ENCODE measurements at regions not wholly inside any gene's neighbourhood (a gene's known extent, or its start where the extent isn't known, plus 50 kb on each side); places are given as distances from the start of the nearest gene placed in this dataset.
"Not testable (repeated sequence)": the region's sequence is repeated elsewhere in the genome, so short reads cannot be mapped to it uniquely, and the experiment has no call there.

DNA sequence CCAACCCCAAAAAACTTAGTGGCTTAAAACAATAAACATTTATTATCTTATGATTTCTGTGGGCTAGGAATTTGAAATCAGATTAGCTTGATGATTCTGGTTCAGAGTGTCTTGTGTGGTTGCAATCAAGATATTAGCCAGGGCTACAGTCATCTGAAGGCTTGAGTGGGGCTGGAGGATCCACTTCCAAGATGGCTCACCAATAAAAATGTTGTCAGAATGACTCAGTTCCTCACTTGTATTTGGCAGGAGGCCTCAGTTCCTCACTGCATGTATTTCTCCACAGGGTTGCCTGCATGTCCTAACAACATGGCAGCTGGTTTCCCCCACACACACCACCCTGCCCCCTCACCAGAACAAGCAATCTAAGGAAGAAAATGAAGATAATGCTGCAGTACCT is 98.2 kb upstream of the NIPBL start:
- ChIA-PET CTCF (no interaction called here), POLR2A (no interaction called here)
- TF ChIP-seq, protein P1, sequence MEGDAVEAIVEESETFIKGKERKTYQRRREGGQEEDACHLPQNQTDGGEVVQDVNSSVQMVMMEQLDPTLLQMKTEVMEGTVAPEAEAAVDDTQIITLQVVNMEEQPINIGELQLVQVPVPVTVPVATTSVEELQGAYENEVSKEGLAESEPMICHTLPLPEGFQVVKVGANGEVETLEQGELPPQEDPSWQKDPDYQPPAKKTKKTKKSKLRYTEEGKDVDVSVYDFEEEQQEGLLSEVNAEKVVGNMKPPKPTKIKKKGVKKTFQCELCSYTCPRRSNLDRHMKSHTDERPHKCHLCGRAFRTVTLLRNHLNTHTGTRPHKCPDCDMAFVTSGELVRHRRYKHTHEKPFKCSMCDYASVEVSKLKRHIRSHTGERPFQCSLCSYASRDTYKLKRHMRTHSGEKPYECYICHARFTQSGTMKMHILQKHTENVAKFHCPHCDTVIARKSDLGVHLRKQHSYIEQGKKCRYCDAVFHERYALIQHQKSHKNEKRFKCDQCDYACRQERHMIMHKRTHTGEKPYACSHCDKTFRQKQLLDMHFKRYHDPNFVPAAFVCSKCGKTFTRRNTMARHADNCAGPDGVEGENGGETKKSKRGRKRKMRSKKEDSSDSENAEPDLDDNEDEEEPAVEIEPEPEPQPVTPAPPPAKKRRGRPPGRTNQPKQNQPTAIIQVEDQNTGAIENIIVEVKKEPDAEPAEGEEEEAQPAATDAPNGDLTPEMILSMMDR (IDR thresholded peaks at IDR 0.05; ENCODE audit: control extremely low read depth, extremely low read depth, low read depth, missing control alignments): no peak
- no peak for DNase-seq (ENCODE audit: extremely low spot score)

DNA sequence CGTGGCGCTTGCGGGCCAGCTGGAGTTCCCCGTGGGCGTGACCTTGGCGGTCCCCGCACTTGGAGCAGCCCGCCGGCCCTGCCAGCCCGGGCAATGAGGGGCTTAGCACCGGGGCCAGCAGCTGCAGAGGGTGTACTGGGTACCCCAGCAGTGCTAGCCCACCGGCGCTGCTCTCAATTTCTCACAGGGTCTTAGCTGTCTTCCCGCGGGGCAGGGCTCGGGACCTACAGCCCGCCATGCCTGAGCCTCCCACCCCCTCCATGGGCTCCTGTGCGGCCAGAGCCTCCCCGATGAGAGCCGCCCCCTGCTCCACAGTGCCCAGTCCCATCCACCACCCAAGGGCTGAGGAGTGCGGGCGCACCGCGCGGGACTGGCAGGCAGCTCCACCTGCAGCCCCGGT is 94.0 kb upstream of the NIPBL start:
- POLR2A ChIA-PET; CTCF ChIA-PET; DNase-seq (ENCODE audit: extremely low spot score): not testable (repeated sequence)

GRCh38 chr5:36786448-36787012 is 90.0 kb upstream of the NIPBL start:
- TF ChIP-seq, protein P1 (IDR thresholded peaks at IDR 0.05; ENCODE audit: control extremely low read depth, extremely low read depth, low read depth, missing control alignments): no peak
- ChIA-PET POLR2A (no interaction called here), CTCF (no interaction called here)
- no peak for DNase-seq (ENCODE audit: extremely low spot score)

DNA sequence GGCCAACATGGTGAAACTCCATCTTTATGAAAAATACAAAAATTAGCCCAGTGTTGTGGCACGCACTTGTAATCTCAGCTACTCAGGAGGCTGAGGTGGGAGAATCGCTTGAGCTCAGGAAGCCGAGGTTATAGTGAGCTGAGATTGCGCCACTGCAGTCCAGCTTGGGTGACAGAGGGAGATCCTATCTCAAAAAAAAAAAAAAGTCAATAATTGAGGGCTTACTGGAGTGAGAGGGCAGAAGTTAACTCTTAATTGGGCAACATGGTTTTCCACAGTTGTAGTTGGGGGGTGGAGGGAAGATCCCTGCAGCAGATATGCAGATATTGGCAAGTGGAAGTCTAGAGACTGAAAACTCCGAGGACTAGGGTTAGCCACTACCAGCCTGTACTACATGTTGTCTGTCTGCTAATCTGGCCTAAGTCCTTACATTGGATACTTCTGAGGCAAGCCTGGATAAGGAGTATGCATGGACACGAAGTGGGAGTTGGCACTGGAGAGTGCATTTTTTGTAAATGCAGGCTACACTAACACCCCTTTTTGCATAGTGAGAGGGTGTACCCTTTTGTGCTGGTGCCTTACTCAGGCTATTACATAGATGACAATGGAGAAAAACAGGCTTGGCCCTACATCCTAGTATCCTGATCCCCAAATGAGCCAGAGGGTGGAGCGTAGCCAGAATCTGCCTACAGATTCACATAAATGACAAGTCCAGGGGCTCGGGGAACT is 89.0 kb upstream of the NIPBL start:
- no peak for DNase-seq (ENCODE audit: extremely low spot score)
- ChIA-PET CTCF (no interaction called here), POLR2A (no interaction called here)
- TF ChIP-seq, protein P1 (IDR thresholded peaks at IDR 0.05; ENCODE audit: control extremely low read depth, extremely low read depth, low read depth, missing control alignments): no peak

DNA sequence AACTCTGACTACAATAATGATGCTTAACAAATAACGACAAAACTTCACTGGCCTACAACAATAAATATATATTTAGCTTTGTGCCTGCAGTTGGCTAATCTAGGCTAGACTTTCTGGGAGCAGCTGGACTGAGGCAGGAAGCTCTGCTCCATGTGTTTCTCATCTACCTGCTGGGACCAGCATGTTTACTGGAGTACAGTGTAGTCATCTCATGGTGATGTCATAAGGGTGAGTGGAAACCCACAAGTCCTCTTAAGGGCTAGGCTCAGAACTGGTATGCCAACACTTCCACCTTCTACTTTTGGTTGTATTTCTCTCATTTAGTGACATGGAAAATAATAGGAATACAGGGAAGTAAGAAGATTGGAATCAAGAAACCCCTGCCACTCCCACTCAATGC is 85.7 kb upstream of the NIPBL start:
- TF ChIP-seq, protein P1 (IDR thresholded peaks at IDR 0.05; ENCODE audit: control extremely low read depth, extremely low read depth, low read depth, missing control alignments): no peak
- CTCF ChIA-PET: no interaction called here
- POLR2A ChIA-PET: no interaction called here
- DNase-seq (ENCODE audit: extremely low spot score): no peak

DNA sequence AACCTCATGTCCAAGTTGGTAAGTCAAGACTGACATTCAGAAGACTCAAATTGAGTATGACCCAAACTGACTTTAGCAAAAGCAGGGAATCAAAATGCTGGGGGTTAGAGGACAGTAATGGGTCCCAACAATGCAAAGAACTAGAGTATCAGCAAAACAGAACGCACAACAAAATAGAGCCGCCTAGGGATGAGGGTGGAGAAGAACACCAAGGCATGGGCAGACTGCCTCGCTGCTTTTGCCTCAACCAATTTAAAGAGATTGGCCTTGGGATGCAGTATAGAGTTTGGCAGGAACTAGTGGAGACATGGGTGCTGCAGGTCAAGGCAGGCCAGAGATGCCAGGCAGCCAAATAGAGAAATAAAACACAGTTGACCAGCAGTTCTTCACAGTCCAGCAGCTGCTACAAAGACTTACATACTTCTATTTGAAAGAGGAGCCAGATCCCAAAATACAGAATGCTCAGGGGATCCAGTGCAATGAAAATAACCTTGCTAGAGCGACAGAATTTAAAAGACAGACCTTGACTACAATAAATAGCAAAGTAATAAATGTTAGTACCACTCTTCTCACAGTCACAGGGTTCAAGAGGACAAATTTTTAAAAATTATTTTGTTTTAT is 83.9 kb upstream of the NIPBL start:
- POLR2A ChIA-PET: no interaction called here
- CTCF ChIA-PET: no interaction called here

DNA sequence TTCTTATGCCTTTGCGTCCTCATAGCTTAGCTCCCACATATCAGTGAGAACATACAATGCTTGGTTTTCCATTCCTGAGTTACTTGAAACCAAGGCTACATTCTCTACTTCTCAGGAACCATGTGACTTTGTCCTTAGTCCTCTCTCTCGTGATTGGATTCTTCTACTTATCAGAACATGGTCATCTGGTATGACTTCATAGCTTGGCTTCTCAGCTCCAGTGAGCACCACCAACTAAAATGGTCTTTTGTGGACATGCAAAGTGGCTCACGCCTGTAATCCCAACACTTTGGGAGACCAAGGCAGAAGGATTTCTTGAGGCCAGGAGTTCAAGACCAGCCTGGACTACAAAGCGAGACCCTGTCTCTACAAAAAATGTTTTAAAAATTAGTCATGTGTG is 81.2 kb upstream of the NIPBL start:
- DNase-seq (ENCODE audit: extremely low spot score): no peak
- TF ChIP-seq, protein P1 (IDR thresholded peaks at IDR 0.05; ENCODE audit: control extremely low read depth, extremely low read depth, low read depth, missing control alignments): no peak
- ChIA-PET CTCF (interaction anchor here (1.2 to 2.2 kb wide), 2 partner anchors 11 to 14 kb away, joined by 3 to 9 read pairs; no protein-coding TSS in a partner anchor), POLR2A (no interaction called here)

More for the DNA sequence above, 83.9 kb upstream of the NIPBL start:
- TF ChIP-seq, protein P1 (IDR thresholded peaks at IDR 0.05; ENCODE audit: control extremely low read depth, extremely low read depth, low read depth, missing control alignments): no peak
- DNase-seq (ENCODE audit: extremely low spot score): no peak
